ENCODE measurements at regions not wholly inside any gene's neighbourhood (a gene's known extent, or its start where the extent isn't known, plus 50 kb on each side); places are given as distances from the start of the nearest gene placed in this dataset.

DNA sequence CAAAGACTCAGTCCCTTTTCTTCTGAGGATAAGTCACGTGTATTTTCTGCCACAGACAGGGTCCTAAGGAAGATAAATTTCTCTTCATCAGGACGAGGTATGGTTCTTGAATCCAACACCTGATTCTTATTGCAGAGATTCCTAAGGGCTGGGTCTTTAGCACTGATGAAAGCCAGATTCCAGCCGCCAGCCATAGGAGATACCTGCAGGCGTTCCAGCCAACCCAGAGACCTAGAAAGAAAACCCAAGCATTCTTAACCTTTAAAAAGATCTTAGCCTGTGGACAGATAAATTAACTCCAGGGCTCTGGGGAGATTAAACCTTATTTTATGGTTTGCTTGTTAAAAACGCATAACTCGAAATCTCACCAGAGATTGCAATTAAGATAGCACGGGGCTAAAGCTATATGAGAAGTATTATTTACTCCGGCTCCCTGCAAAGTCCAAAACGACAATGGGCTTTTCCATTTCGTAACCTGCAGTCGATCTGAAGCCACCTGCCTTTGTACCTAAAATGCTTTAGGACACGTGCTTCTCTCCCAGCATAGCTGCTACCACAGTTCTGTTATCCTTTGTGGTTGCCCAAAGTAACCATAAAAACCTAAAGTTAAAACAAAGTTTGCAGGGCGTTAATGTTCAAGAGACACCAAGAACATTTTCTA, 104.5 kb downstream of the NXPE2 start:
- WGBS, 2 donors = 83 to 87% methylated on average over 13 of the region's 13 CpGs
- H3K36me3 ChIP-seq = no peaks in the 10 kb centered on the region
- no peaks in the 10 kb centered on the region for H3K4me1 ChIP-seq
- DNase-seq (no peak), ATAC-seq (ENCODE audit: low FRiP score in 2 of 2) (no peak)
- no peaks in the 10 kb centered on the region for H3K27me3 ChIP-seq
- H3K4me3 ChIP-seq = no peak overlapping the region
- TF ChIP-seq POLR2AphosphoS5 (IDR thresholded peaks at IDR 0.05) = no peak
- TF ChIP-seq EP300 (IDR thresholded peaks at IDR 0.05) = no peak
- TF ChIP-seq POLR2A (IDR thresholded peaks at IDR 0.05) = no peak
- TF ChIP-seq CTCF (IDR thresholded peaks at IDR 0.05) = no peak
- H3K9me3 ChIP-seq = no peaks in the 10 kb centered on the region
- no peak overlapping the region for H3K27ac ChIP-seq

DNA sequence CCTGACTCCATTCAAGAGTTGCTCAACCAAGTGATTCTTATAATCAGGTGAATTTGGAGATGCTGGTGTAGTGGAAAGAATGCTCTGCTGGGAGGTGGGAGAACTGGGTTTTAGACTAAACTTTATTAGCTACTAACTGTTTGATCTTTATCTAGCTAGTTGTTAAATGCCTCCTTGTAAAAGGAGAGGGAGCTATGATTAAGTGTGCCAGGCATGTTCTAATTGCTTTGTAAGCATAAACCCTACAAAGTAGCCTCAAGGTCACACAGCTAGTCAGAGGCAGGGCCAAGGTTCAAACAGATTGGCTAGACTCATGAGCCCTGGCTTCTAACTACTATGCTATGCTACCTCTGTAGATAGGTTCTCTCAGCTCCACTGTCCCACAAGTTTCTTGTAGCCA, 105.5 kb downstream of the NXPE2 start:
- Histone ChIP-seq H3K4me3 (no peak overlapping the region), H3K27ac (no peak overlapping the region), H3K36me3 (no peaks in the 10 kb centered on the region), H3K27me3 (no peaks in the 10 kb centered on the region), H3K9me3 (no peaks in the 10 kb centered on the region), H3K4me1 (no peaks in the 10 kb centered on the region)
- TF ChIP-seq EP300 (IDR thresholded peaks at IDR 0.05) (no peak), POLR2AphosphoS5 (IDR thresholded peaks at IDR 0.05) (no peak), CTCF (IDR thresholded peaks at IDR 0.05) (no peak), POLR2A (IDR thresholded peaks at IDR 0.05) (no peak)
- no peak for ATAC-seq (ENCODE audit: low FRiP score in 2 of 2)
- no peak for DNase-seq

- WGBS, 2 donors = 82 to 89% methylated on average over 5 of the region's 5 CpGs
- no peaks in the 10 kb centered on the region for H3K4me1 ChIP-seq
- H3K4me3 ChIP-seq = no peak overlapping the region
- H3K36me3 ChIP-seq = no peaks in the 10 kb centered on the region
- TF ChIP-seq POLR2AphosphoS5 (IDR thresholded peaks at IDR 0.05) = no peak
- TF ChIP-seq EP300 (IDR thresholded peaks at IDR 0.05) = no peak
- no peak for TF ChIP-seq POLR2A (IDR thresholded peaks at IDR 0.05)
- TF ChIP-seq CTCF (IDR thresholded peaks at IDR 0.05) = no peak
- no peak overlapping the region for H3K27ac ChIP-seq
- ATAC-seq (ENCODE audit: low FRiP score in 2 of 2) (no peak), DNase-seq (no peak)
- H3K27me3 ChIP-seq = no peaks in the 10 kb centered on the region
- no peaks in the 10 kb centered on the region for H3K9me3 ChIP-seq
Measured at GRCh38 chr11:114784216-114784615, 105.9 kb downstream of the NXPE2 start.

GRCh38 chr11:114784891-114785290, 106.6 kb downstream of the NXPE2 start:
- 91 to 93% methylated on average over 4 of the region's 4 CpGs for WGBS, 2 donors
- DNase-seq (no peak), ATAC-seq (ENCODE audit: low FRiP score in 2 of 2) (no peak)
- H3K9me3 ChIP-seq = no peaks in the 10 kb centered on the region
- no peak overlapping the region for H3K27ac ChIP-seq
- no peak overlapping the region for H3K4me3 ChIP-seq
- TF ChIP-seq EP300 (IDR thresholded peaks at IDR 0.05) (no peak), POLR2A (IDR thresholded peaks at IDR 0.05) (no peak), CTCF (IDR thresholded peaks at IDR 0.05) (no peak), POLR2AphosphoS5 (IDR thresholded peaks at IDR 0.05) (no peak)
- H3K36me3 ChIP-seq = no peaks in the 10 kb centered on the region
- no peaks in the 10 kb centered on the region for H3K27me3 ChIP-seq
- no peaks in the 10 kb centered on the region for H3K4me1 ChIP-seq

- ATAC-seq (ENCODE audit: low FRiP score in 2 of 2) (no peak), DNase-seq (no peak)
- Histone ChIP-seq H3K27ac (no peak overlapping the region), H3K9me3 (no peaks in the 10 kb centered on the region), H3K36me3 (no peaks in the 10 kb centered on the region), H3K4me1 (no peaks in the 10 kb centered on the region), H3K4me3 (no peak overlapping the region), H3K27me3 (no peaks in the 10 kb centered on the region)
- WGBS, 2 donors = 82 to 89% methylated on average over 4 of the region's 4 CpGs
- TF ChIP-seq POLR2AphosphoS5 (IDR thresholded peaks at IDR 0.05) (no peak), CTCF (IDR thresholded peaks at IDR 0.05) (no peak), POLR2A (IDR thresholded peaks at IDR 0.05) (no peak), EP300 (IDR thresholded peaks at IDR 0.05) (no peak)
Measured at GRCh38 chr11:114785820-114786219, 107.5 kb downstream of the NXPE2 start.

All from upper lobe of left lung (tissue), 6 donors.